ENCODE measurements at regions not wholly inside any gene's neighbourhood (a gene's known extent, or its start where the extent isn't known, plus 50 kb on each side); places are given as distances from the start of the nearest gene placed in this dataset.
"Not testable (repeated sequence)": the region's sequence is repeated elsewhere in the genome, so short reads cannot be mapped to it uniquely, and the experiment has no call there.

DNA sequence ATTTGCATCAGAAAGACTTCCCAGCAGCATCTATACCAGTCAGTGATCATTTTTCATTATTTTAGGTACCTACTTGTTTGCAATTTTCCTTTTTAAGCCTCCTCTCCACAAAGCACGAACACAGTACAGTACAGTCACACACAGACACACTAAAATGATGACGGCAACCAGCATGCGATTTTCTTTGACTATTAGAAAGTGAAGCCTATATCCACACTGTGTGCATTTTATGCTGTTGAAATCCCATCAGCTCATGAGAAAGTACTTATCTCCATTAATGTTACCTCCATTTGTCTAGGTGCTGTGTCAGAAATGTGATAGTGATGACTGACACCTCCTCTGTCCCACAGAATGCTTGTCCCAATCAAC is 294.7 kb upstream of the MEIS2 start:
- Histone ChIP-seq H3K4me3 (no peak overlapping the region), H3K36me3 (no peaks in the 10 kb centered on the region), H3K9me3 (no peaks in the 10 kb centered on the region), H3K27me3 (no peaks in the 10 kb centered on the region), H3K4me1 (no peaks in the 10 kb centered on the region), H3K27ac (no peak overlapping the region)
- DNase-seq: no peak
- intact Hi-C loops (cut with DNase I; ENCODE audit: low total_unique reads): no loop called here
- TF ChIP-seq, protein P1, sequence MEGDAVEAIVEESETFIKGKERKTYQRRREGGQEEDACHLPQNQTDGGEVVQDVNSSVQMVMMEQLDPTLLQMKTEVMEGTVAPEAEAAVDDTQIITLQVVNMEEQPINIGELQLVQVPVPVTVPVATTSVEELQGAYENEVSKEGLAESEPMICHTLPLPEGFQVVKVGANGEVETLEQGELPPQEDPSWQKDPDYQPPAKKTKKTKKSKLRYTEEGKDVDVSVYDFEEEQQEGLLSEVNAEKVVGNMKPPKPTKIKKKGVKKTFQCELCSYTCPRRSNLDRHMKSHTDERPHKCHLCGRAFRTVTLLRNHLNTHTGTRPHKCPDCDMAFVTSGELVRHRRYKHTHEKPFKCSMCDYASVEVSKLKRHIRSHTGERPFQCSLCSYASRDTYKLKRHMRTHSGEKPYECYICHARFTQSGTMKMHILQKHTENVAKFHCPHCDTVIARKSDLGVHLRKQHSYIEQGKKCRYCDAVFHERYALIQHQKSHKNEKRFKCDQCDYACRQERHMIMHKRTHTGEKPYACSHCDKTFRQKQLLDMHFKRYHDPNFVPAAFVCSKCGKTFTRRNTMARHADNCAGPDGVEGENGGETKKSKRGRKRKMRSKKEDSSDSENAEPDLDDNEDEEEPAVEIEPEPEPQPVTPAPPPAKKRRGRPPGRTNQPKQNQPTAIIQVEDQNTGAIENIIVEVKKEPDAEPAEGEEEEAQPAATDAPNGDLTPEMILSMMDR (IDR thresholded peaks at IDR 0.05): no peak
- TF ChIP-seq POLR2A (IDR thresholded peaks at IDR 0.05): no peak

- TF ChIP-seq, protein P1 (IDR thresholded peaks at IDR 0.05): no peak
- TF ChIP-seq POLR2A (IDR thresholded peaks at IDR 0.05): no peak
- no peaks in the 10 kb centered on the region for H3K4me1 ChIP-seq
- no peak overlapping the region for H3K4me3 ChIP-seq
- no peaks in the 10 kb centered on the region for H3K36me3 ChIP-seq
- H3K27me3 ChIP-seq: no peaks in the 10 kb centered on the region
- intact Hi-C loops (cut with DNase I; ENCODE audit: low total_unique reads): no loop called here
- DNase-seq: no peak
- H3K27ac ChIP-seq: no peak overlapping the region
- no peaks in the 10 kb centered on the region for H3K9me3 ChIP-seq
Observed at GRCh38 chr15:37397266-37398022, 297.1 kb upstream of the MEIS2 start.

DNA sequence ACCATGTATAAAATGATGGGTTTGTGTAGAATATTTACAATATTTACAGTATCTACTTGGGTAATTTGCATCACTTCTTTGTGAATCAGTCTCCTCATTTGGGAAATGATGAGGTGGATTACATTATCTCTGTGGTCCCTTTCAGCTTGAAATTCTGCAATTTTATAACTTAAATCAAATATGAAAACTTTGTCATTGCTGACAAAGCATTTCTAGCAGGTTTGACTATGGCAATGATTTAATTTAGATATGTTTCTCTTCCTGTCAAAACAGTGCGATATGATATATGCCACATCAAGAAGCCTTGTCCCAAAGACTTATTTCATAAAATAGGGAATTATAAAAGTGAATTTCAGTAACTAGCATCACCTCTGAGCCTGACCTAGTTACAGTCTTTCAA is 315.8 kb upstream of the MEIS2 start:
- TF ChIP-seq POLR2A (IDR thresholded peaks at IDR 0.05): no peak
- TF ChIP-seq, protein P1 (IDR thresholded peaks at IDR 0.05): no peak
- intact Hi-C loops (cut with DNase I; ENCODE audit: low total_unique reads): no loop called here
- Histone ChIP-seq H3K27ac (no peak overlapping the region), H3K4me3 (no peak overlapping the region), H3K27me3 (no peaks in the 10 kb centered on the region), H3K36me3 (no peaks in the 10 kb centered on the region), H3K9me3 (no peaks in the 10 kb centered on the region), H3K4me1 (no peaks in the 10 kb centered on the region)
- no peak for DNase-seq

DNA sequence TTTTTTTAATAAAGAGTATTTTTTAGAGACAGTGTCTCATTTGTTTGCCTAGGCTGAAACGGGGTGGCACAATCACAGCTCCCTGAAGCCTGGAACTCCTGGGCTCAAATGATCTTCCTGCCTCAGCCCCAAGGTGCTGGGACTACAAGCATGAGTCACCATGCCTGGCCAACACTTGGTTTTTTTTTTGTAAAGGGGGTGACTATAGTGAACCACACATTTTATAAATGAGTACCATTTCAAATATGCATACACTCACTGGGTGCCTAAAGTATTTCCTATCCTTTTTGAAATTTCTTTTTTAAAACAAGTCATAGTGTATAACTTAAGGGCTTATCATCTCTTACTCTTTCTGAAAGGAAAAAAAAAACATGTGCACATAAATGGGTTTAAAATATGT is 325.2 kb upstream of the MEIS2 start:
- DNase-seq: no peak
- Histone ChIP-seq H3K27ac (no peak overlapping the region), H3K4me3 (no peak overlapping the region), H3K36me3 (no peaks in the 10 kb centered on the region), H3K4me1 (no peaks in the 10 kb centered on the region), H3K9me3 (no peaks in the 10 kb centered on the region), H3K27me3 (no peaks in the 10 kb centered on the region)
- intact Hi-C loops (cut with DNase I; ENCODE audit: low total_unique reads): no loop called here
- TF ChIP-seq POLR2A (IDR thresholded peaks at IDR 0.05): no peak
- TF ChIP-seq, protein P1 (IDR thresholded peaks at IDR 0.05): no peak

- H3K4me3 ChIP-seq; DNase-seq; H3K9me3 ChIP-seq; H3K36me3 ChIP-seq; H3K27me3 ChIP-seq; H3K27ac ChIP-seq; H3K4me1 ChIP-seq; intact Hi-C loops (cut with DNase I; ENCODE audit: low total_unique reads): not testable (repeated sequence)
Observed at GRCh38 chr15:37427393-37427792, 327.0 kb upstream of the MEIS2 start.

DNA sequence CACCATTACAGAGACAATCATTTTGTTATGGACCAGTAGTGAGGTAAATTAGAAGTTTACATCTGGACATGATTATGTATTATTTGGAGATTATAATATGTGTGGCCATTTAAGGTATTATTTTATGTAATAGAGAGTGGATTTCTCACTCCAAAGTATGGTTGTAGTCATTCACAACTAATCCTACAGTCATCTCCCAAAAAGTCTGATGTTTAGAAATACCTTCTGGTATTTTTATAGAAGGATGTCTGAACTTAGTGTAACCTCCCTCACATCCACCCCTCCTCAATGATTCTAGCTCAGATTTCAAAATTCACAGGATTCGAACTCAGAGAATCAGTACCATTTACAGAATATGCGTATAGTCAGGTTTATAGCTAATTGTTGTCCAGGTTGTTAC is 346.6 kb upstream of the MEIS2 start:
- Histone ChIP-seq H3K4me1 (no peaks in the 10 kb centered on the region), H3K4me3 (no peak overlapping the region), H3K36me3 (no peaks in the 10 kb centered on the region), H3K27ac (no peak overlapping the region), H3K27me3 (no peaks in the 10 kb centered on the region), H3K9me3 (no peaks in the 10 kb centered on the region)
- TF ChIP-seq, protein P1 (IDR thresholded peaks at IDR 0.05): no peak
- no peak for TF ChIP-seq POLR2A (IDR thresholded peaks at IDR 0.05)
- intact Hi-C loops (cut with DNase I; ENCODE audit: low total_unique reads): no loop called here
- DNase-seq: no peak
